ENCODE measurements at regions not wholly inside any gene's neighbourhood (a gene's known extent, or its start where the extent isn't known, plus 50 kb on each side); places are given as distances from the start of the nearest gene placed in this dataset.

- no peak overlapping the region for H3K27ac ChIP-seq
- 56% methylated on average over 4 of the region's 4 CpGs for WGBS (ENCODE audit: missing lambda C conversion rate)
- H3K4me3 ChIP-seq: no peak overlapping the region
- FAIRE-seq: no peak
- no peak for ATAC-seq
- TF ChIP-seq RFX5 (IDR thresholded peaks at IDR 0.05) (no peak), JUN (IDR thresholded peaks at IDR 0.05) (no peak), HES2 (IDR thresholded peaks at IDR 0.05) (no peak), NR3C1 (IDR thresholded peaks at IDR 0.05) (no peak), NPAS2 (CRISPR knock-in tag; IDR thresholded peaks at IDR 0.05; ENCODE audit: borderline replicate concordance) (no peak), HOXB13 (CRISPR knock-in tag; IDR thresholded peaks at IDR 0.05; ENCODE audit: low read depth) (no peak), RAD21 (conservative IDR thresholded peaks at IDR 0.05 in 1 of 2, IDR thresholded peaks at IDR 0.05 in 1 of 2) (no peak), ZNF302 (CRISPR knock-in tag; IDR thresholded peaks at IDR 0.05) (no peak)
- H3K9me3 ChIP-seq: no peaks in the 10 kb centered on the region
- no peak for DNase-seq (ENCODE audit: low read depth in 1 of 2, low spot score in 1 of 2)
- no peak overlapping the region for H3K4me2 ChIP-seq
- ChIA-PET CTCF (interaction anchor here (1.1 to 1.5 kb wide), 2 partner anchors 10 to 49 kb away, joined by 3 to 4 read pairs; no protein-coding TSS in a partner anchor), POLR2A (no interaction called here)
- no peaks in the 10 kb centered on the region for H3K4me1 ChIP-seq
Observed at GRCh38 chr2:7508296-7508943, 591.2 kb downstream of the RNF144A start.

GRCh38 chr2:7510353-7510752, 593.1 kb downstream of the RNF144A start:
- peak in 1 of 2 experiments; percentile 14 for DNase-seq (ENCODE audit: low read depth in 1 of 2, low spot score in 1 of 2)
- no peaks in the 10 kb centered on the region for H3K4me1 ChIP-seq
- H3K27ac ChIP-seq: no peak overlapping the region
- 10% methylated on average over 4 of the region's 4 CpGs for WGBS (ENCODE audit: missing lambda C conversion rate)
- TF ChIP-seq RAD21 (conservative IDR thresholded peaks at IDR 0.05 in 1 of 2, IDR thresholded peaks at IDR 0.05 in 1 of 2) (peak in 1 of 2 experiments; percentile 41; a peak in 3 of 5 replicates), FOXS1 (CRISPR knock-in tag; IDR thresholded peaks at IDR 0.05) (no peak), SMC3 (IDR thresholded peaks at IDR 0.05) (peak; percentile 7; the same call in 1 of the 3 replicates), CTCF (IDR thresholded peaks at IDR 0.05) (peak; percentile 14; the same call in 1 of the 3 replicates)
- FAIRE-seq: no peak
- no peak overlapping the region for H3K4me2 ChIP-seq
- no peak overlapping the region for H3K4me3 ChIP-seq
- peak; percentile 50 to 54; a peak in 2 of 6 replicates for ATAC-seq
- no peaks in the 10 kb centered on the region for H3K9me3 ChIP-seq
- ChIA-PET CTCF (interaction anchor here (1.3 kb wide), 1 partner anchor 1172 kb away, joined by 4 read pairs; the partner anchor contains the start of gene ID2), POLR2A (no interaction called here)

GRCh38 chr2:7513834-7514233, 596.6 kb downstream of the RNF144A start:
- H3K4me3 ChIP-seq: no peak overlapping the region
- no peak overlapping the region for H3K27ac ChIP-seq
- ChIA-PET POLR2A (no interaction called here), CTCF (interaction anchor here (0.7 kb wide), 1 partner anchor 36 kb away, joined by 3 read pairs; no protein-coding TSS in a partner anchor)
- no peaks in the 10 kb centered on the region for H3K9me3 ChIP-seq
- TF ChIP-seq CBX8 (IDR thresholded peaks at IDR 0.05) (no peak), RCOR1 (IDR thresholded peaks at IDR 0.05; ENCODE audit: low read depth, low read length) (no peak), EP300 (IDR thresholded peaks at IDR 0.05) (no peak), HMGXB4 (CRISPR knock-in tag; IDR thresholded peaks at IDR 0.05; ENCODE audit: borderline replicate concordance) (no peak), PBX3 (IDR thresholded peaks at IDR 0.05) (no peak), BCL3 (IDR thresholded peaks at IDR 0.05) (no peak), SREBF2 (IDR thresholded peaks at IDR 0.05) (no peak), EHF (CRISPR knock-in tag; IDR thresholded peaks at IDR 0.05) (no peak), ELK1 (IDR thresholded peaks at IDR 0.05; ENCODE audit: low read depth, low read length) (no peak), USF2 (IDR thresholded peaks at IDR 0.05) (no peak), E2F6 (IDR thresholded peaks at IDR 0.05; ENCODE audit: borderline replicate concordance, low read depth) (no peak), POLR2A (IDR thresholded peaks at IDR 0.05; ENCODE audit: low read length) (no peak), FOSB (CRISPR knock-in tag; IDR thresholded peaks at IDR 0.05) (no peak), CHD2 (IDR thresholded peaks at IDR 0.05; ENCODE audit: low read length, partially characterized antibody) (no peak), NPAS2 (CRISPR knock-in tag; IDR thresholded peaks at IDR 0.05; ENCODE audit: borderline replicate concordance) (no peak)
- no peak for DNase-seq (ENCODE audit: low read depth in 1 of 2, low spot score in 1 of 2)
- FAIRE-seq: no peak
- H3K4me1 ChIP-seq: no peaks in the 10 kb centered on the region
- no peak overlapping the region for H3K4me2 ChIP-seq
- no peak for ATAC-seq
- 27% methylated on average over 3 of the region's 3 CpGs for WGBS (ENCODE audit: missing lambda C conversion rate)
